IMR-90 (cell line): ENCODE measurements at regions not wholly inside any gene's neighbourhood (a gene's known extent, or its start where the extent isn't known, plus 50 kb on each side); places are given as distances from the start of the nearest gene placed in this dataset.

Source experiments
- BHLHE40 ChIP-seq: fragments of 150-350 bp; IDR thresholded peaks from 2 replicates; pipeline ENCODE4 v1.6.1; 2016; ENCODE audit warnings: mild to moderate bottlenecking, low read depth, low read length
- CHD1 ChIP-seq: IDR thresholded peaks from 2 replicates; pipeline ENCODE4 v1.6.1; 2012; ENCODE audit warnings: low read depth, low read length, improper control_type of control experiment
- CTCF ChIP-seq: conservative IDR thresholded peaks from 2 replicates; pipeline ENCODE4 v1.5.1; 2012; ENCODE audit warnings: mild to moderate bottlenecking, low read depth, low read length, improper control_type of control experiment
- MAZ ChIP-seq: IDR thresholded peaks from 2 replicates; pipeline ENCODE4 v1.6.1; 2012; ENCODE audit warnings: low read depth, mild to moderate bottlenecking, low read length, improper control_type of control experiment, moderate library complexity, borderline replicate concordance
- POLR2A ChIP-seq: IDR thresholded peaks from 2 replicates; pipeline ENCODE4 v1.6.1; 2012; ENCODE audit warnings: mild to moderate bottlenecking, low read depth, low read length

GRCh38 chrX:65406532-65406931 is 128.1 kb downstream of the LAS1L start:
- TF ChIP-seq CTCF (no peak), POLR2A (no peak), MAZ (no peak), CHD1 (no peak), BHLHE40 (no peak)
